NCI-H82 (cell line): ENCODE measurements at regions not wholly inside any gene's neighbourhood (a gene's known extent, or its start where the extent isn't known, plus 50 kb on each side); places are given as distances from the start of the nearest gene placed in this dataset.

Experiments used
- DNase-seq: peaks from one replicate; lab custom pipeline; 2025; lab: John Stamatoyannopoulos, UW

DNA sequence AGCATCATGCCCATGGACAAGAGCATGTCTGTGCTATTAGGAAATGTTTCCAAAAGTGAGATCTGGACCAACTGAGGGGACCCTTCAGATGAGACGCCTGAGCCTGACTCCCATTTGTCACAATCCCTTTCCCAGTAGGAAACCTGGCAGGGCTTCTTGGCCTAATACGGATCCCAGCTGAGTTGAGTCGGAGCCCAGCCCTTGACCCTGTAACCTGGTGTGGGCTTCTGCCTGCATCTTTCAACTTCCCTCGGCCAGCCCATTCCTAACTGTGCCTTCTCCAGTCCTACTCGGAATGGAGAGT is 148.3 kb downstream of the IRX2 start:
- no peak for DNase-seq

DNA sequence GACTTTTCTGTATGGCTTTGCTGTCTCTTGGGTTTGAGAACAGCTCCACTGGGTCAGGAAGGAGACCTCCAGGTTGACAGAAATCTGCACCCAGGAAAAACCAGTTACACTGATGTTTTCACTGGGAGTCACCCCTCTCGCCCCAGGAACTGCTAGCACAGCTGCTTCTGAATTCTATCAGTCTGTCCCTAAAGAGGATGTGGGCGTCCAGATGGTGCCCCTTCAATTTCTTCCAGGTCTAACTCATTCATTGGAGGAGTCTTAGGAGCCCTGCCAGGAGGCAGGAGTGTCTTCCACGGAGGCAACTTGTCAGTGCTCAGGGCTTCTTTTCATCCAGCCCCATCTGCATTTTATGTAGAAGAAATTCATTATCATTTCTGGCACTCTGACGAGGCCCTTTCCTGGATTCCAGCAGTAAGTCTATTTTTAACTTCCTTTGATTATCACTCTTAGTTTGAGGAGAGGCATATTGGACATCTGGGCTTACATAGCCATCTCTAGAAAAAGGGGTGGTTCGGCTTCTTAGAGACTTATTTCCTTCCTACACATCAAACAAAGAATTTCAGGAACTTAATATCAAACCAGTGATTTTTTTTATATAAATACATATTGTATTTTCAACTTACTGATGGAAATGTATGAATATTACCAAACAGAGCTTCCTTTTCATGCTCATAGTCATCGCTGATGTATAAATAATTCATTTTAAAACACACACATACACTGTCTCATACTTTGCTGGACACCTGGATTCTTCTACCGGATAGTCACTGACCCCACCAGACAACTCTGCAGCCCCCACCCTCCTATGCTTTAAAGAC is 148.8 kb downstream of the IRX2 start:
- DNase-seq: no peak

DNA sequence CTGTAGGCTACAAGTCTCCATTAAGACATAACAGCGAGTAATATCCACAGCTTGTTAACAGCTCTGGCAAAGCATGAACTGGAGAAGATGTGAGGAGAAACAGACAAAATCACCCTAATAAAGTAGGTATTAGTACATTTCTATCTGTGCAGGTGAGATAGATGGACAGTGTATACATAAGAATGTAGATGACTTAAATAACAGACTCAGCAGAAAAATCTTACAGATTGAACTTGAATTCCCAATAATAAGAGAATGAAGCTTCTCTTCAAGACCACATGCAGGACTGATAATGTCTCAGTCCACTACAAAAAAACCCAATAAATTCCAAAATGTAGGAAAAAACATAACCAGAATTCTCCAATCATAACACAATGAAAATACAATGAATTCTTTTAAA is 153.0 kb downstream of the IRX2 start:
- no peak for DNase-seq

DNA sequence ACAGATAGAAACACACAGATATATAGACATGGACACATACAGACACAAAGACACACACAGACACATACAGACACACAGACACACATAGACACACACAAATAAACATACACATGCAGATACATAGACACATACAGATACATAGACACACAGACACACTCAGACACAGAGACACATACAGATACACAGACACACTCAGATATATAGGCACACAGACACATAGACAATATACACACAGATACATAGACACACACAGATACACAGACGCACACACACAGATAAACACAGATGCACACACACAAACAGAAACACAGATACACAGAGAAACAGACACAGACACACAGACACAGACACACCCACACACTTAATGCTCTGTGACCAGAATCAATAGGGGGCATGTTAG is 156.8 kb downstream of the IRX2 start:
- DNase-seq: no peak

DNA sequence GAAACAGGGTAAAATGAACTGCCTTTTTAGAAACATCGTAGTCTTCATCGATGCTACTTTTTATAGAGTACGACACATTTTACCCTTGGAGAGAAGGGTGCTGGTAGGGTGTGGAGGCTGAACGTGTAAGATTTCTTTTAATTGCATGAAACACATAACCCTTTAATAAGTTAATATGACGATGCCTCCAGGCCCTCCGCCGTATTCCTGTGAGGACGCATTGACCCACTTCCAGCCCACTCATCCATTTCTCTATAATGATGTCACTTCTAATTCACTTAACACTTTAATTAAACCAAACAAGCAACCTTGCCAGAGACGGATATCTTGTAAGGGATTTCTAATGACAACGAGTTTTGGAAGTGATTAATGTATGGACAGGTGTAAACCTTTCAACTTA is 158.7 kb downstream of the IRX2 start:
- no peak for DNase-seq

DNA sequence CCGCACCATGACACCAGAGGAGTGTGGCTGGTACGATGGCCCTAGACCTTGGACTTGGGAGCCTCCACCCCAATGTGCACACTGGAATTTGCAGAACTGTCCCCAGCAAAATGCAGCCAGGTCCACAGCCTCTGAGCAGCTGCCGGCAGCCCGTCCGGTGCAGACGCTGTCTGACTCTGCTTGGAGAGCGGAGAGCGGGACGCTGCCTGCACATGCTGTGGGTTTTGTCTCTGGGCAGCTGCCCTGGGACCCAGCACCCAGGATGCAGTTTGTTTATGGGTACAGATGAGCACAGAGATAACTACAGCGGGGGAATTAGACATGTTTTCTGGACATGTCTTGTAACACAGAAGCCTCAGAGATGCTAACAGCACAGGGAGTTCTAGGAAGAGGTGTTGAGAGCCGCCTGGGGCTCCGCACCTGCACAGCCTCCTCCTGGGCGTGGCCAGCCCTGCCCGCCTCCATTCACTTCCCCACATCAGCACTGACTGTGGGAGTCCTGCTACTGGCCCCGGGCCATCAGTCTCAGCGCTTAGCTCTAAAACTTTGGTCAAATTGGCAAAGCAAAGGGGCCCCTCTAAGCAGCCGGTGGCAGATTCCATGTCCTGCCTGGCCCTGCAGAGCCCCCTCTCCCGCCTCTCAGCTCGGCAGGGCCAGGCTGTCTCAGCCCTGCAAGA is 159.6 kb downstream of the IRX2 start:
- no peak for DNase-seq

DNA sequence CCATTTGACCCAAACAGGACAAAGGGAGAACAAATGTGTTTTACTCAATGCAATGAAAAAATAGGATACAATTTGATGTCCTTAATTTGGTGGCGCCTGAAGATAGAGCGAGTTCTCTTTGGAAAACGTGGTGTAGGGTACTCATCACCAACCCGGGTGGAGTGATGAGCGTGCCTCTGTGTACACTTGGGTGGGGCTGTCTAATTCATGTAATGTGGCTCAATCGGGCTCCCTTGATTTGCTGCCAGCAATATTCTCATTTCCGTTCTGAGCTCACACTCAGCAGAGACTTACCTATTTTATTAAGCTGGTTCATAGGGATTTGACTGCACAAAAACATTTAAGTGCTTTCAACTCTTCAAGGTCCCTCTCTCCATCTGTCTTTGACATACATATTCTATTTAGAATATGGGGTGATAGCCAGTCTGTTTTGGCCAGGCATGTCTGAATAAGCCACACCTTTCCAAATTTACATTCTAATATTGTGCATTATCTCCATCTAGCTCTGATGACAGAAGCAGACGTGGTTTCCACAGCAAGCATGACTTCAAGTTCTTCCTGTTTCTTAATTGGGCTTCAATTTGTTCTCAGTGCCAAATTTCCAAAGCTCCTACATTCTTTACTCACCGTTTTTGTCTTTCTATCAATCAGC is 162.5 kb downstream of the IRX2 start:
- no peak for DNase-seq

DNA sequence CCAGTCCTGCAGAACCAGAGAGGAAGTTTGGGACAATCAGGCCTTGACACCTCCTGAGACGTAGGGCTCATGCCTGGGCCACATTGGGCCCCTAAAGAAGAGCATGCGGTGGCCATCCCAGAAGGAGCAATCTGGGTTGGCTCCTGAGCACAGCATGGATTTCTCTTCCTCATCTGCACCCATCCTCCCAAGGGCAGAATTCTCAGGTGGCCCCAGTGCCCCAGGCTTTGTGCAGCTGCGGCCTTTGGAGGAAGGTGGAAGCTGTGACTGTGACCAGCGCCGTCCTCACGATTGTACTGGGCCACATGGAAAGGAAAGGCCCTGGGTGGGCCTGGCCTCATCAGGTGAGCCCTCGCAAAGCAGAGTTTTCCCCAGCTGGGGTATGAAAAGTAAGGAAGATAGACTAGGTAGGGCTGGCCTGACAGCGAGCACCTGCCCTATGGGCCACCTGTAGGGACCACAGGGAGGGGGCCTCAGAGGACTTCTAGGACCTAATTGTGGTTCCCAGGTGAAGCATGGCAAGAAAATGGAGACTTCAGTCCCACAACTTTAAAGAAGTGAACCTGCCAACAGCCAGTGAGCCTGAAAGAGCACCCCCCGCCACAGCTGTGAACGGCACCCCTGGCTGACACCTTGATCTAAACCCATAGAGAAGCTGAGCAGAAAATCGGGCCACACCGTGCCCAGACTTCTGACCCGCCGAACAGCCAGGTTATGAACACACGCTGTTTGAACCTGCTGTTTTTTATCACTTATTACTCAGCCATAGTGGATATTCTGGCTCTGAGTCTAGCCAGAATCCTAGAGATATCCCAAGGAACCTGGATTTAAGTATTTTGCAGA is 164.1 kb downstream of the IRX2 start:
- no peak for DNase-seq

DNA sequence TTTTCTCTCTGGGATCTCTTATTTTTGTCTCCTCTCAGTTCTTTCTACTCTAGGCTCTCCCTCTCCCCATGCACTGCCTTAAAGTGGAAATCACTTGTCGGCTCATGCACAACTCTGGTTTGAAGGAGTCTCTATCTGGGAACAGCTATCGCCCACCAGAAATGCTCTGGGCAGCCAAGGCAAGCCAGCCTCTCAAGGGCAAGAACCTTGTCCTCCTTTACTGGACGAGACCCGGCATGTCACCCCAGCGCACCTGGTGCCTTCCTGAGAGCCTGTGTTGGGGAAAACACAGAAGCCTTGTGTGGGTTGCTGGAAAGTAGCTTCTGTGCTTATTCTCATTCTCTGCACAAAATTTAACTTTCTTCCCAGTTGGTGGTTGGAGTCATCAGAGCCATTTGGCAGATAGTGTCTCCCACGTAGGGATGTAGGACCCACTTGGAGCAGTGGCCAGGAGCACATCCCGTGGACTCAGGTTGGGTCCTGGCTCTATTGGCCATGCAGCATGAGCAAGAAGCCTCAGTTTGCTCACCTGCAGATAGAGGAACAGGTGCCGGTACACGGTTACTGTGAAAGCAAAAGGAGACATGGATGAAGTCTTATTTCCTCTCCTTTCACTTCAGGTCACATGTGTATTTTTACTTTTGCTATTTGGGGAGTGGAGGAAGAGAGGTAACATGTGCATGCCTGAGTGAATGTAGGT is 165.3 kb downstream of the IRX2 start:
- no peak for DNase-seq

DNA sequence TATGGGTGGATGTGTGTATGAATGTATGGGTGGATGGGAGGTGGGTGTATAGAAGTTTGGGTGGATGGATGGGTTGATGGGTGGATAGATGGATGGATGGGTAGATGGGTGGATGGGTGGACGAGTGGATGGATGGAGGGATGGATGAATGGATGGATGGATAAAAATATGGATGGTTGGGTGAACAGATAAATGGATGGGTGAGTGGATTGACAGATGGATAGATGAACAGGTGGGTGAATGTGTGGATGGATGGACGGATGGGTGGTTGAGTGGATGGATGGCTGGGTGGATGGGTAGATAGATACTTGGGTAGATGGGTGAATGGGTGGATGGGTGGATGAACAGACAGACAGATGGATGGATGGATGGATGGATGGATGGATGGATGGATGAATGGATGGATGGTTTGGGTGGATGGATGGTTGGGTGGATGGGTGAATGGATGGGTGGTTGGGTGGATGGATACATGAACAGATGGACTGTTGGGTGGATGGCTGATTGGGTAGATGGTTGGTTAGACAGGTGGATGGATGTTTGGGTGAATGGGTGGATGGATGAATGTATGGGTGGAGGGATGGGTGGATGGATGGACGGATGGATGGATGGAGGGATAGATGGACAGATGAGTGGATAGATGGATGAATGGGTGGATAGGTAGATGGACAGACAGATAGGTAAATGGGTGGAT is 166.8 kb downstream of the IRX2 start:
- DNase-seq: no peak

DNA sequence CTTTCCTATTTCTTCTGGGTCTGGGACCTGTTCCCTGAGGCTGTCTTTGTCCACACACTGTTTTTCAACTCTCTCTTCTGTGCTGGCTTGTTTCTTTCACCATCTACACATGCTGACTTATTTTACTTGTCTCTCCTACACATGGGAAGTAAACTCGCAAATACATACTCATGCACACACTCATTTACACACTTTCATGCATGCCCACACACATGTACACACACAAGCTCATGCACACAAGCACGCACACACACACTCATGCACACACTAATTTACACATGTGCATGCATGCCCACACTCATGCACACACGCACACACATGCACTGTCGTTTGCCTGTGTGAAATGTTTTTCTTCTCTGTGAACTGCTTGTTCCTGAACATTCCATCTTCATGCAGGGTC is 169.0 kb downstream of the IRX2 start:
- no peak for DNase-seq

DNA sequence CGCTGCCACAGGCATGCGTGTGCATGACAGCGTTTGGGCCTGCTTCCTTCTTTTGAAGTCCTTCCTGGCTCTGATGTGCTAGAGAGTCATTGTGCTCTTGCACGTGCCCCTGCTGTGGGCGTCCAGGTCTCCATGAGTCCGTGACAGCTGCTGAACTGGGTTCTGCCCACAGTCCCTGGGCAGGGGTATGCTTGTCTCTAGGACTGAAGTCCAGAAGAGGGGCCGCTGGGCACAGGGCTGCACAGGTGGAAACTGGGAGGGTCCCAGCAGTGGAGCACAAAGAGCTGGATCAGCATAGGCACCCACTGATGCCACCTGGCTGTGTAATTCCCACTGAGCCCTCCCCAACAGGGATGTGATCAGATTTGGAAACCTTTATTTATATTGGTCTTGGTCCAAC is 169.4 kb downstream of the IRX2 start:
- no peak for DNase-seq

DNA sequence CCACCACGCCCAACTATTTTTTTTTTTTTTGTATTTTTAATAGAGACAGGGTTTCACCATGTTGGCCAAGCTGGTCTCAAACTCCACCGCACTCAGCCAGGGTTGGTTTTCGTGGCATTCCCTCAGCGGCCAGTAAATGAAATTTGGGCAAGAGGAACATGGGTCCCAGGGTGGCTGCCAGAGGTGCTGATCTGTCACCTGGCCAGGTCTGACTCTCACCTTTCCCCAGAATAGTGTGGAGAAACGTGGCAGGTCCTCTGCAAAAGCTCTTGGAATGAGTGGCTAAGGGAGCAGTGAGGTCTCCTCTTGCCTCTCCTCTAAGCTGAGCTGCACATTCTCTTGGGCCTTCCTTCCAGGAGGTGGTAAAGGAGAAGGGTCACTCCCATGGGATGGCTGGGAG is 170.1 kb downstream of the IRX2 start:
- DNase-seq: no peak

DNA sequence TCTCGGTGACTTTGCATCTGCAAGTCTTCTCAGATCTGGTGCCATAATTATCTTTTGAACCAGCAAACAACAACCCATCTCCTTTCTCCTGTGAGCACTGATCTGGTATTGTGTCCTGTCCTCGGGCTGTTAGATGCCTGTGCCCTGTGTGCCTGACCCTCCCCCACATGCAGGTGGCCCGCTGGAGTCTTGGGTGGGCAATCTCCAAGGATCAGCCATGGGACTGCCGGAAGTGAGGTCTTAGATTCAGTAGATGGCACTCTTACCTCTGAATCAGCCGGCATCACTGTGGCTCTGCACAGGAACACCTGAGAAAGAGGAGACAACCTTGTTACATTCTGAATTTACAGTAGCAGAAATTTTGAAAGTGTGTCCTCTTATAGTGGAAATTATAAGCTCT is 172.4 kb downstream of the IRX2 start:
- no peak for DNase-seq

DNA sequence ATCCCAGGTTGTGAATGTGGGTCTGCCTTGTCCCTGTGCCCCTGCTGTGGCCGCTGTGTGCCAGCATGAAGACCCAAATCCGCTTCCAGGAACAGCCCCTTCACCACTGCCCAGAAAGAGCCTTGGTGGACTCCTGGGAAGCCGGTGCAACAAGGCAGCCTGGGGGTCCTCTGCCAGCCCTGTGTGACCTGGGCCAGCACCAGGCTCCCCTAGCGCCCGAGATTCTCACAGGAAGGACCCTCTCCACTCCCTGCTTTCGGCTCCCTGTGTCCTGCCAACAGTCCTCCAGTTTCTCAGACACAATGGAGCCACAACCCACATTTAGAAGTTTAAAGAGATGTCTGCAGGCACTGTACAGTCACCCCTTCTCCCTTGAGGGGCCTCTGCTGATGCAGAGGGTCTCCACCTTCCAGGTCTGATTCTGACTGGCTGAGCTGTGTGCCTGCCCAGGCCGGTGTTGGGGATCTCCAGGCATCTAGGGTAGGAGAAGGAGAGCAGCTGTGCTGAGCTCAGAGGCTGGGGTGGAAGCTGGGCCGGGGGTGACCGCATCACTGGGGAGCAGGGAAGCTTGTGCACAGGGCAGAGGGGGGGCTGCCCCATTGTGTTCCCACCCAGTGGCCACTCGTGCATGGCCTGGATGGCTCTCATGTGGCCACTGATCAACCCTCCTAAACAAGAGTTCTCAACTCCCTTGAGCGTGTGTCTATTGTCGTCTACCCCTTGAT is 174.0 kb downstream of the IRX2 start:
- DNase-seq: no peak

DNA sequence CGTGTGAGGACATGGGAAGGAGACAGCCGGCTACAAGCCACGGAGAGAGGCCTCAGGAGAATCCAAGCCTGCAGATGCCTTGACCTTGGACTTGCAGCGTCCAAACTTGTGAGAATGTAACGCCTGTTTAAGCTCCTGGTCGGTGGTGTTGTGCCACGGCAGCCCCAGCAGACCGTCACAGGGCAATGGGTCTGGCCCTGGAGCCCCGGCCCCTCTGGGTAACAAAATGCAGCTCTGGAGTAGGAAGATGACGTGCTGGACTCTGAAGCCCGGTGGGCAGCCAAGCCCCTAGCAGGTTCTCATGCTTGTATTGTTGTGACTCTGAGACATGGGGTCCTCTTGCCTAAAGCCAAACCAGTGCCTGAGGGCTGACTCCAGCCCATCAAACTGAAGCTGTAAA is 174.7 kb downstream of the IRX2 start:
- DNase-seq: no peak

DNA sequence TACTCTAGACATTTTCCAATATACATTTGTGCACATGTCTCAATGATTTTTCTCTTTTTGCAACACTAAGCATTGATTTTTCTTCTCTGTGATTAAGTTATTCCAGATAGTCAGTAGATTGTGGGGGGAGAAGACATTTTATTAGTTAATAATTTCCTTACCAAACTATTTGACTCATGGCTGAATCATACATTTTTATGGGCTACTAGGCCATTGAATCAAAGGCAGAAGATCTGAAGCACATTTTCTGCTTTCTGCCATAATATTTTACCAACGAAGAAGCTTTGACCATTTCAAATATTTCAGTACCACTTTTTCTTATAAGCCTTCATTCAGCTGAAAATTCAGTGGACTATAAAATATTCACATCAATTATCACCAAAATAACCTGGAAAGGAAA is 175.6 kb downstream of the IRX2 start:
- no peak for DNase-seq

DNA sequence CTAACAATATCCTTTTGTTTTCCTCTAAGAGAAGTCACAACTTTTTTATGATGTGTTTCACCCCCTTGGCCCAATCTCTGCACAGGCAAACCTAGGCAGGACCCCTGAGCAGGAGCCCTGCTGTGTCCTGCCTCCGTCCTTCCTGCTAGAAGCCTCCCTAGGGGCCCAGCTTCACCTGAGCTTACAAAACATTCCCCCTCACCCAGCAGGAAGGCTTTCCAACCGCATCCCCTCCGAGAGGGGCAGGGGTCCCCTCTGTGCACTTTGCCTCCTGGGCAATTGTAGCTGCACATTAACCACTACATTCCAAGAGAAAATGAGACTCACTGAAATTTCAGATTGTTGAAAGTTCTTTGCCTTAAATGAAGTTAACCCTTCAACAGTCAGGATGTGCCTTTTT is 176.2 kb downstream of the IRX2 start:
- DNase-seq: no peak

DNA sequence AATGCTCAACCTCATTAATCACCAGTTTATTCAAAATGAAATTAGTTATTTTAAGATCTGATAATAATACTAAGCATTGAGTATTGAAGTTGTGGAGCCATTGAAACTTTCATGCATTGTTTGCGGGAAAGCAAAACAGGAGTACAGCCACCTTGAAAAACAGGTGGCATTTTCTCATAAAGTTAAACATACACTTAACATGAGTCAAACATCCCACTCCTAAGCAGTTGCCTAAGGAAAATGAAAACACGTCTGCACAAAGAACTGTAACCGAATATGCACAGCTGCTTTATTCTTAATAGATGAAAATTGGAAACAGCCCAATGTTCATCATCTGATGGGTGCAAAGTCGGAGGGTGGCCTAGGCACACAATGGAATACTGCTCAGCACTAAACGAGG is 177.3 kb downstream of the IRX2 start:
- DNase-seq: no peak

DNA sequence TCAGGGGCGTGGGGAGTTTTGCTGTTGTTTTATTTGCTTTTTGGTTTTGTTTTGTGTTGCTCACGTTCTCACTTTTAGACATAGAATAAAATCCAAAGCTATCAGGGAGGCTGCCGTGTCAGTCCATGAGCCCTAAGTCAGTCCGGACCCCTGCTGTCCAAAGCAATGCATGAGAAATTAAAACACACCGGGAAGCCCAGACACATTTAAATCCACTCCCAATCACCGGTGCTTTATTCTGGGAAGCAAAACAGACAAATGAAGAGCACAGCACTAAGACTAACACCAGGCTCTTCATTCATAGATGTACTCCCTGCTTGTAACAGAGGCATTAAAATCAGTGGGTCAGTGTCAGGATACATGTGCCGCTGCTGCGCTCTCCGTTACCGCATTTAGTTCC is 180.9 kb downstream of the IRX2 start:
- no peak for DNase-seq
